Neural progenitor cell (in vitro differentiated cells): ENCODE measurements at regions not wholly inside any gene's neighbourhood (a gene's known extent, or its start where the extent isn't known, plus 50 kb on each side); places are given as distances from the start of the nearest gene placed in this dataset.

Source experiments
- DNase-seq: peaks from one replicate; pipeline ENCODE4 v3.0.0-alpha.2; 2016; ENCODE audit warnings: low spot score
- H2AFZ ChIP-seq: fragments of 200-600 bp; sonication (generic); replicated peaks from 2 replicates; pipeline ENCODE4 v1.6.1; 2016; ENCODE audit warnings: antibody characterized with exemption
- H3F3A ChIP-seq: fragments of 200-600 bp; sonication (generic); 2 replicates; pipeline ENCODE4 v1.6.1; 2016; ENCODE audit warnings: antibody characterized with exemption, low read depth
- H3K27ac ChIP-seq: fragments of 200-600 bp; sonication (generic); 2 replicates; pipeline ENCODE4 v1.5.1; 2016; ENCODE audit warnings: mild to moderate bottlenecking
- H3K27me3 ChIP-seq: fragments of 200-600 bp; sonication (generic); 2 replicates; pipeline ENCODE4 v1.6.1; 2016; ENCODE audit warnings: mild to moderate bottlenecking, moderate library complexity
- H3K36me3 ChIP-seq: fragments of 200-600 bp; sonication (generic); 2 replicates; pipeline ENCODE4 v1.5.1; 2016
- H3K4me1 ChIP-seq: fragments of 200-600 bp; sonication (generic); 2 replicates; pipeline ENCODE4 v1.6.1; 2016; ENCODE audit warnings: mixed run types
- H3K4me2 ChIP-seq: fragments of 200-600 bp; sonication (generic); 2 replicates; pipeline ENCODE4 v1.6.1; 2016
- H3K4me3 ChIP-seq: fragments of 200-600 bp; sonication (generic); 2 replicates; pipeline ENCODE4 v1.5.1; 2016
- H3K79me2 ChIP-seq: fragments of 200-600 bp; sonication (generic); 2 replicates; pipeline ENCODE4 v1.6.1; 2016; ENCODE audit warnings: low read depth
- H3K9ac ChIP-seq: fragments of 200-600 bp; sonication (generic); 2 replicates; pipeline ENCODE4 v1.6.1; 2016
- H3K9me3 ChIP-seq: fragments of 200-600 bp; sonication (generic); 2 replicates; pipeline ENCODE4 v1.5.1; 2016; ENCODE audit warnings: low read depth
- H4K20me1 ChIP-seq: fragments of 200-600 bp; sonication (generic); 2 replicates; pipeline ENCODE4 v1.6.1; 2016; ENCODE audit warnings: low read depth
- H3K27ac Mint-ChIP-seq: 3 replicates; pipeline ENCODE4 v1.8.0; 2021; ENCODE audit warnings: mixed read lengths
- H3K27me3 Mint-ChIP-seq: 2 replicates; pipeline ENCODE4 v1.8.0; 2022; ENCODE audit warnings: low read depth, mild to moderate bottlenecking, inconsistent platforms, moderate library complexity, mixed read lengths; ENCODE audit not compliant: insufficient read depth
- H3K36me3 Mint-ChIP-seq: 3 replicates; pipeline ENCODE4 v1.8.0; 2021; ENCODE audit warnings: mixed read lengths
- H3K4me1 Mint-ChIP-seq: 3 replicates; pipeline ENCODE4 v1.8.0; 2021; ENCODE audit warnings: mixed read lengths
- H3K4me3 Mint-ChIP-seq: 3 replicates; pipeline ENCODE4 v1.8.0; 2021; ENCODE audit warnings: mild to moderate bottlenecking, moderate library complexity, mixed read lengths
- H3K9me3 Mint-ChIP-seq: 3 replicates; pipeline ENCODE4 v1.8.0; 2020; ENCODE audit warnings: mixed read lengths
- CTCF ChIP-seq: fragments of 200-600 bp; sonication (generic); IDR thresholded peaks from 2 replicates; pipeline ENCODE4 v1.5.1; 2017; ENCODE audit warnings: antibody characterized with exemption, mild to moderate bottlenecking
- EZH2 ChIP-seq: fragments of 200-600 bp; sonication (generic); IDR thresholded peaks from 2 replicates; pipeline ENCODE4 v1.6.1; 2017; ENCODE audit warnings: antibody characterized with exemption, mild to moderate bottlenecking, moderate library complexity
- EZH2phosphoT487 ChIP-seq: fragments of 200-600 bp; sonication (generic); IDR thresholded peaks from 2 replicates; pipeline ENCODE4 v1.6.1; 2017; ENCODE audit warnings: antibody characterized with exemption

GRCh38 chr4:178165951-178166308 lies 723.7 kb upstream of the AGA start:
- no peak overlapping the region for H3K27ac ChIP-seq
- no peaks in the 10 kb centered on the region for H3K4me1 Mint-ChIP-seq
- H3K9me3 ChIP-seq = no peaks in the 10 kb centered on the region
- no peak overlapping the region for H3K4me3 Mint-ChIP-seq
- H3K4me2 ChIP-seq = no peak overlapping the region
- H2AFZ ChIP-seq = no peak overlapping the region
- TF ChIP-seq EZH2 (no peak), CTCF (no peak), EZH2phosphoT487 (no peak)
- no peaks in the 10 kb centered on the region for H3K27me3 ChIP-seq
- DNase-seq = no peak
- no peaks in the 10 kb centered on the region for H3K36me3 ChIP-seq
- no peak overlapping the region for H3K27ac Mint-ChIP-seq
- H3K4me3 ChIP-seq = no peak overlapping the region
- no peak overlapping the region for H3K9ac ChIP-seq
- H3K4me1 ChIP-seq = no peaks in the 10 kb centered on the region
- no peaks in the 10 kb centered on the region for H3F3A ChIP-seq
- no peaks in the 10 kb centered on the region for H3K36me3 Mint-ChIP-seq
- no peaks in the 10 kb centered on the region for H3K79me2 ChIP-seq
- H4K20me1 ChIP-seq = no peaks in the 10 kb centered on the region
- H3K9me3 Mint-ChIP-seq = peaks cover 7% of the 10 kb centered on the region
- H3K27me3 Mint-ChIP-seq = no peaks in the 10 kb centered on the region

- no peaks in the 10 kb centered on the region for H3K27me3 ChIP-seq
- Mint-ChIP-seq H3K4me3 (no peak overlapping the region), H3K9me3 (no peaks in the 10 kb centered on the region), H3K27ac (no peak overlapping the region), H3K4me1 (no peaks in the 10 kb centered on the region), H3K27me3 (no peaks in the 10 kb centered on the region), H3K36me3 (no peaks in the 10 kb centered on the region)
- H3K4me3 ChIP-seq = no peak overlapping the region
- no peaks in the 10 kb centered on the region for H3K9me3 ChIP-seq
- H3F3A ChIP-seq = no peaks in the 10 kb centered on the region
- H3K79me2 ChIP-seq = no peaks in the 10 kb centered on the region
- no peak overlapping the region for H3K9ac ChIP-seq
- no peak overlapping the region for H3K27ac ChIP-seq
- no peak for DNase-seq
- TF ChIP-seq EZH2 = no peak
- TF ChIP-seq EZH2phosphoT487 = no peak
- no peak for TF ChIP-seq CTCF
- H2AFZ ChIP-seq = no peak overlapping the region
- H3K36me3 ChIP-seq = no peaks in the 10 kb centered on the region
- no peak overlapping the region for H3K4me2 ChIP-seq
- H3K4me1 ChIP-seq = no peaks in the 10 kb centered on the region
- no peaks in the 10 kb centered on the region for H4K20me1 ChIP-seq
Observed at GRCh38 chr4:178173771-178174170, 731.5 kb upstream of the AGA start.

- Histone ChIP-seq H3K79me2 (no peaks in the 10 kb centered on the region), H3K4me3 (no peak overlapping the region), H3K27me3 (no peaks in the 10 kb centered on the region), H3K9me3 (no peaks in the 10 kb centered on the region), H3K4me2 (no peak overlapping the region), H3K27ac (no peak overlapping the region), H3K9ac (no peak overlapping the region), H3K36me3 (no peaks in the 10 kb centered on the region), H3F3A (no peaks in the 10 kb centered on the region), H4K20me1 (no peaks in the 10 kb centered on the region), H3K4me1 (no peaks in the 10 kb centered on the region), H2AFZ (no peak overlapping the region)
- H3K27ac Mint-ChIP-seq = no peak overlapping the region
- no peak overlapping the region for H3K4me3 Mint-ChIP-seq
- no peaks in the 10 kb centered on the region for H3K36me3 Mint-ChIP-seq
- H3K27me3 Mint-ChIP-seq = no peaks in the 10 kb centered on the region
- H3K4me1 Mint-ChIP-seq = no peaks in the 10 kb centered on the region
- TF ChIP-seq EZH2phosphoT487 = no peak
- no peak for DNase-seq
- H3K9me3 Mint-ChIP-seq = no peaks in the 10 kb centered on the region
Observed at GRCh38 chr4:178174756-178175155, 732.5 kb upstream of the AGA start.

- no peak for TF ChIP-seq EZH2
- no peak for TF ChIP-seq CTCF
- no peak for TF ChIP-seq EZH2phosphoT487
- no peaks in the 10 kb centered on the region for H3K27me3 Mint-ChIP-seq
- Histone ChIP-seq H3K9ac (no peak overlapping the region), H3K27ac (no peak overlapping the region), H3K27me3 (no peaks in the 10 kb centered on the region), H4K20me1 (no peaks in the 10 kb centered on the region), H3F3A (no peaks in the 10 kb centered on the region), H3K4me3 (no peak overlapping the region), H3K36me3 (no peaks in the 10 kb centered on the region), H3K9me3 (no peaks in the 10 kb centered on the region), H2AFZ (no peak overlapping the region), H3K4me1 (no peaks in the 10 kb centered on the region), H3K4me2 (no peak overlapping the region), H3K79me2 (no peaks in the 10 kb centered on the region)
- DNase-seq = no peak
- H3K4me3 Mint-ChIP-seq = no peak overlapping the region
- no peak overlapping the region for H3K27ac Mint-ChIP-seq
- no peaks in the 10 kb centered on the region for H3K36me3 Mint-ChIP-seq
- H3K4me1 Mint-ChIP-seq = no peaks in the 10 kb centered on the region
- no peaks in the 10 kb centered on the region for H3K9me3 Mint-ChIP-seq
Observed at GRCh38 chr4:178185517-178185916, 743.3 kb upstream of the AGA start.
